HG02943 (cell line): ENCODE measurements at regions not wholly inside any gene's neighbourhood (a gene's known extent, or its start where the extent isn't known, plus 50 kb on each side); places are given as distances from the start of the nearest gene placed in this dataset.

ENCODE experiments used
- ATAC-seq: cut with Tn5 transposase; IDR thresholded peaks from one replicate; pipeline ENCODE4 v1.9.1; 2021; ENCODE audit warnings: mild to moderate bottlenecking, low read depth, moderate library complexity; ENCODE audit not compliant: unreplicated experiment

DNA sequence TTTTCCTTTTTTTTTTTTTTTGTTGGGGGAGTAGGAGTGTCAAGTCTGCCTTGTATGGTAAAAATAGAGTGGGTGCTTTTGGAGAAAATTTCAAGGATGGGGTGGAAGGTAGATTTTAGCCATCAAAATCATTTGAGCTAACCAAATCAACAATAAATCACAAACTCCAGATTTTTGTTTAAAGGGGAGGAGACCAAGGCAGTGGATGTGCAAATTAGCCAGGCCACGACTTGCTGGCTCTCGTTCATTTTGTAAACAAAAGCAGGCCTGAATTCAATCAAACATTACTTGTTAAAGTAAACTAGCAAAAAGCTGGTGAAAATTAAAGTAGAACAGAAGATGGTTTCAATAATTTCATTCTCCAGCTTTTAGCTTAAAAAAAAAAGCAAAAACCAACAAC, 387.2 kb downstream of the BMP4 start:
- no peak for ATAC-seq

DNA sequence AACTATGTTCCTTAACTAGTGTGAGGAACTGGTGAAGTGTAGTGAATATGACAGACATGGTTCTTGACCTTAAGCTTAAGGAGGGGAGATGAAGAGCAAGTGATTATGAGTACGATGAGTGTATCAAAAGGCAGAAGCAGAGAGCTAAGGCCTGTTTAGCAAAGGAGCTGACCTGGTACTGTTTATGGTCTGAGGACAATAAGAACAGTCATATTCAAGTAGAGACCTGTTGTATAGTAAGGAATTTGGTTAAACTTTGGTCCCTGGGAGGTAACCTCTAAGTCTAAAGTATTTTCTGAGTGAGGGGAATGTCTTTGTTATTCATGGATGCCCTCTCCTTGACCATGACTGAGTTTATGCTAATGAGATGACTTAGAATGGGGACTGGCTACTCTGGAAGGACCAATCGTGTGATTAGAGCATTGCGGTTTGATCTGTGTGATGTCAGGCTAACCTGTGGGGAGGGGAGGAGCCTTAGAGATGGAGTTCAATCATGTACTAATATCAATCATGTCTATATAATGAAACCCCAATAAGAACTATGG, 389.3 kb downstream of the BMP4 start:
- no peak for ATAC-seq

DNA sequence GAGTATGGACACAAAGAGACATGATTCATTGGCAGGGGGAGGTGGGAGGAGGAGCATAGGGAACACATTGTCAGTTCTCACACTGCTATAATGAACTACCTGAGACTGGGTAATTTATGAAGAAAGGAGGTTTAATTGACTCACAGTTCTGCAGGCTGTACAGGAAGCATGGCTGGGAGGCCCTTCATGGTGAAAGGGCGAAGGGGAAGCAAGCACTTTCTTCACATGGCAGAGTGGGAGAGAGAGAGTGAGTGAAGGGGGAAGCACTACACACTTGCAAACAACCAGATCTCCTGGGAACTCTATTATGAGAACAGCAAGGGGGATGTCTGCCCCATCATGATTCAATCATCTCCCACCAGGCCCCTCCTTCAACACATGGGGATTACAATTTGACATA, 391.8 kb downstream of the BMP4 start:
- no peak for ATAC-seq

GRCh38 chr14:53563628-53564027, 393.0 kb downstream of the BMP4 start:
- ATAC-seq: no peak

DNA sequence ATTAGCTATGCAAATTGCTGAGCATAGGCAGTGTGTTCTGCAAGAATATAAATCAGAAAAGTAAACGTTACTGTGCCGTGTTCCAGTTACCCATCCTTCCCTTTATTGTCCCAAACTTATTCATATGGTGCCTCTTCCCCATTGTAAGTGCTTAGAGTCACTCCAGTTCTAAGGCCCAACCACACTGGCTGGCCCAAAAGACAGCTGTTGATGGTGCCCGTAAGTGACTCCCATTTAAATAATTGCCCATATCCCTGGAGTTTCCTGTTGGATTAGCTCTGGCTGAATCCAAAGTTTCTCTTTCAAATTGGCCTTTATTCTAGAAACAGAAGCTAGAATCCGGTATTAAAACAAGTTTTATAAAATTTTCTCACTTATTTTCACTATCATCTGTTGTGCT, 400.1 kb upstream of the DDHD1 start:
- ATAC-seq: no peak

- no peak for ATAC-seq
Measured at GRCh38 chr14:53551862-53552261, 398.7 kb upstream of the DDHD1 start.

DNA sequence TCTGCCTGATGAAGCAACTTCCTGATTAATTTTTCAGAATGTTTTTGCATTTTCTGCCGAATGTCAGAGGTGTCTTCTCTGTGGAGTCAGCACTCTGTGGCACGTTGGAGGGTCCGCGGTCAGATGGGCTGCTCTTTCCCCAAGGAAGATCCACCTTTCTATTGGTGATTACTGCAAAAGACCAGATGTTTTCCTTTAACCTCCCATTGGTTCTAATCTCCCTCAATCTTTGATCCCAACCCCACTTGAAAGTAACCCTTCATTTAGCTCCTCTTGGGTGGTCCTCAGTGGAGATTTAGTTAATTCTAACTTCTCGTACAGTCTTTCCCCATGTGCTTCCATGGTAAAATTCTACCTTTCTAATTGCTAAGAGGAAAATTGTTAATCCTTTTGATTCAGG, 397.7 kb upstream of the DDHD1 start:
- no peak for ATAC-seq

DNA sequence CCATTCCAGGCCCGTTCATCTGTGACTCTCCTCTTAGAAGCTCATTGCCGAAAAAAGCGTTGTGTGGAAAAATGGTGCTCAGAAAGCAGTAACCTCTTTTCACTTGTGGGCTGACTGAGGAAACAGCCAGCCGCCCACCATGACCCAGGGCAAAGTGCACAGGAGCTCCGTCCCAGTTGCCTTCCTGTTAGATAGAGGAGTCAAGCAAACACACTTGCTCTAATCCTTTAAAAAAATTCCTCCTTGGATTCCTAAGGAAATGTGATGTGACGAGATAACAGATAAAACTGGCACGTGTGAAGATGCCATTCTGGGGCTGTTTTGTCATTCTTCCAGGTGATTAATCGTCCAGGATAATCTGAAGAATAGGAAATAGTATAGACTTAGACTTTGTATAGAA, 396.8 kb upstream of the DDHD1 start:
- ATAC-seq: no peak

GRCh38 chr14:53547593-53547992, 394.5 kb upstream of the DDHD1 start:
- ATAC-seq: no peak

DNA sequence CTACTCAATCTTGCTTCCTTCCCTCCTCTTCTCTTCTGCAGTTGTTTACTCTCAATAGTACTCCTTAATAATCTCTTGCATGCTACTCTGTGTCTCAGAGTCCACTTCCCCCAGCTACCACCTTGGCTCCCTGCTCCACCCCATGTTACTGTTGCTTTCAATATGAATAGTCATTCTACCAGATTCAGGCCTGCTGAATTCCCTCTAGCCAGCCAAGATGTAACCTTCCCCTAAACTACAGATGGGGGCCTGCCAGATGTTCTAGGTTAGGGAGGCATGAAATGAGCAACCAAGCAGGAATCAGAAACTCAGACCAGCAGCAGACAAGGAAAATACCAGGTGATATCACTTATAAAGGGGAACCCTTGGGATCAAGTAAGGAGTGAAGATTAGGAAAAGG, 392.1 kb upstream of the DDHD1 start:
- no peak for ATAC-seq

DNA sequence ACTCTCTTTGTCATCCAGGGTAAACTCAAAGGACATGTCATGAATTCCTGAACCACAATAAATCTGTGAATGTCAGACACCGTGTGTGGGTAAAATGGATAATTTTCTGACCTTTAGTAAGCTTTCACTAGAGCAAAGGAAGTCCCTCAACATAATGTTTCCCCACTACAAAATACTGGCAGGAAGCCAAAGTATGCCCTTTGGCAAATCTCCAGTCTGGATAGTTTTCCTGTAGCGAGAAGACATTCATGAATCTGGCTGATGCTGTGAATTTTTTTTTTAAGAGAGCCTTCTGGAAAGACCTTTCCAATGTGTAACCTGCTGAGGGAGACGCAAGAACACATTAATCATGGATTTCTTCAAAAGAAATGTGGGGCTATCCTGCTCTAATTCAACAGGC, 389.6 kb upstream of the DDHD1 start:
- no peak for ATAC-seq

DNA sequence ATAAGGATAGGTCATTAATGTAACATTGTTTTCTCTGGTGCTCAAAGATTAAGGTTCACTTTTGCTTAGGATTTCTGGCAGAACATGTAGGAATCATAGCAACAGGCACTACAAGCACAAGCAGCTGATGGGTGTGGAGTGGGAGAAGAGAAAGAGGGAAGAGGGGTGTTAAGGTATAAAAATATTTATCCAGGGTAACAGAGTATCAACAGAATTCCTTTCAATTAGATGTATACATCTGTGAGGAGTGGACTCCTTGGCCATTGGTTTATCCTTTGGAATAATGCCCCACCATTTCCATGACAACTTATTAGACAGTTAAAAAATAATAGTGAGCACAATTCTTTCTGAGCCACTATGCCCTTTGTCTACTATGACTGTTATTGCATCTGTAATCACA, 388.3 kb upstream of the DDHD1 start:
- no peak for ATAC-seq

- ATAC-seq: no peak
Measured at GRCh38 chr14:53539489-53540126, 386.5 kb upstream of the DDHD1 start.

DNA sequence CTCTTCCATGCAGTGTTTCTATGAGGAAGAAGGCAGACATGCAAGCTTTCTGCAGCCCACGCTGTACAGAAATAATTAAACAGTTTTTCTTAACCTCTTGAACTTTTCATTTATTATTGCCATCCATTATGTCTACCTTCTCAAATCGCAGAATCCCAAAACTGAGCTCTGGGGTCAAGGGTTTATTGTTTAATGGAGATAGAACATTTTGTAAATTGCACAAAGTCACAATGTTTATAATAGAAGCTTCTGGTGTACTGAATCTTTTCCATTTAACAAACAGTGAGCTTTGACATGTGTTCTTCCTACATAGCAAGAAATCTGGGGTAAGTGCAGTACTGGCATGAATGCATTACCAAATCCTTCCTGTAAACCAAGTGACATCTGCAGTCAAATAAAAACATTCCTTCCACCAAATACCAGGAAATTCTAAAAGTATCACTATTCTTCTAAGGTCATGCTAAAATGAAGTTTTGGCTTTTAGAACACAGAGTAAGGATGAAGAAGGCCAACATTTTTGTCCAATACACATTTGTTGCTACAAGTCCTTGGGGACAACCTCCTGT, 385.3 kb upstream of the DDHD1 start:
- ATAC-seq: no peak

GRCh38 chr14:53537422-53538315, 384.5 kb upstream of the DDHD1 start:
- ATAC-seq: no peak

GRCh38 chr14:53536446-53536845, 383.3 kb upstream of the DDHD1 start:
- ATAC-seq: no peak

DNA sequence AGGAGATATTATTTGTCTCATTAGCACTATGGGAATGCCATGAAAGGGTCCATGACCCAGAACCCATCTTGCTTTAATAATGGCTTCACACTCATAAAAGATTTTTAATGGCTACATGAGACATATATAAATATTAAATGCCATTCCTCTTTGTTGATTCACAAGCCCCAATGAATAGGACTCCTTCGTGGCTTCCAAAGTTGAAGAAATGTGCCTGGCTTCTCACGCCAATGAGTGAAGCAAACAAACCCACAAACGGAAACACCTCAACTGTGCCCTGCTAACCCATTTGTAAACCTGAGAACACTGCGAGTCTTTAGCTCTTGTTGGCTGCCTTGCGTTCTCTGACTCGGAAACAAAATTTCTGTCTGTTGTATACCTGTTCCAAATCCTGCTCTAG, 381.7 kb upstream of the DDHD1 start:
- no peak for ATAC-seq

DNA sequence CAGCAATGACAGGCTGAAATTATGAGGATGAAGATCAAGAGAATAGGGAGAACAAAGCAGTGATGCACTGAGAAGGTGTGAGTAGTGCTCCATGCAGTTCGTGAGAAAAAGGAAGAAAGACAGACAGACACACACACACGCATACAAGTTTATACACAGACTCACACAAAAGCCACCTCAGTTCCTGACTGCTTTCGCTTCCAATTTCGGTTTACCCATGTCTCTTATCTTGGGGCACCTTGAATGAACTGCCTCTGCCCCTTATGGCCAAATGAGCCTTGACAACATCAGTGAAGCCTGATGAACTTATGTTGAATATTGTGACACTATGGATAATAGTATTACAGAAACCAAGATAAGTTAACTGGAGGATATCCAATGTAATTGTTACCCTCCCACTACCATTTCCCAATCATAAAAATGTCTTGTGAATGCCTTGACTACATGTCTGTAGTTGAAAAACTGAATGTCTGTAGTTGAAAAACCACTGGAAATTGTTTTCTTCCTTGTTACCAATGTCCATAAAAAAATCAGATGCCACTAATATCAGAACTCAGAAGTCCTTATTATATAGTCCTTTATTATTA, 380.4 kb upstream of the DDHD1 start:
- peak; percentile 75 for ATAC-seq

GRCh38 chr14:53532853-53533252, 379.7 kb upstream of the DDHD1 start:
- no peak for ATAC-seq

GRCh38 chr14:53531730-53532129, 378.6 kb upstream of the DDHD1 start:
- ATAC-seq: no peak

- no peak for ATAC-seq
Measured at GRCh38 chr14:53531156-53531555, 378.0 kb upstream of the DDHD1 start.
